GM18861 (cell line): ENCODE measurements at regions not wholly inside any gene's neighbourhood (a gene's known extent, or its start where the extent isn't known, plus 50 kb on each side); places are given as distances from the start of the nearest gene placed in this dataset.

Experiments
- ATAC-seq: cut with Tn5 transposase; IDR thresholded peaks from one replicate; pipeline ENCODE4 v1.9.1; 2021; ENCODE audit not compliant: unreplicated experiment

- no peak for ATAC-seq
Measured at GRCh38 chr5:56330806-56331205, 97.7 kb upstream of the ANKRD55 start.

- no peak for ATAC-seq
Measured at GRCh38 chr5:56330167-56330566, 97.0 kb upstream of the ANKRD55 start.

- peak; percentile 63 for ATAC-seq
Measured at GRCh38 chr5:56329652-56330051, 96.5 kb upstream of the ANKRD55 start.

GRCh38 chr5:56328753-56329560 lies 95.8 kb upstream of the ANKRD55 start:
- ATAC-seq = peak; percentile 43

- ATAC-seq = peak; percentile 33
Measured at GRCh38 chr5:56327809-56328208, 94.7 kb upstream of the ANKRD55 start.

GRCh38 chr5:56326770-56327169 lies 93.6 kb upstream of the ANKRD55 start:
- ATAC-seq = no peak

GRCh38 chr5:56326116-56326515 lies 93.0 kb upstream of the ANKRD55 start:
- no peak for ATAC-seq

GRCh38 chr5:56325039-56325438 lies 91.9 kb upstream of the ANKRD55 start:
- no peak for ATAC-seq

- ATAC-seq = no peak
Measured at GRCh38 chr5:56323505-56323904, 90.4 kb upstream of the ANKRD55 start.

GRCh38 chr5:56322592-56322991 lies 89.5 kb upstream of the ANKRD55 start:
- no peak for ATAC-seq

GRCh38 chr5:56321236-56321881 lies 88.2 kb upstream of the ANKRD55 start:
- ATAC-seq = no peak

- ATAC-seq = no peak
Measured at GRCh38 chr5:56320686-56321085, 87.6 kb upstream of the ANKRD55 start.

GRCh38 chr5:56319526-56320181 lies 86.5 kb upstream of the ANKRD55 start:
- ATAC-seq = no peak

GRCh38 chr5:56317923-56318561 lies 84.9 kb upstream of the ANKRD55 start:
- ATAC-seq = peak; percentile 79

- ATAC-seq = no peak
Measured at GRCh38 chr5:56316299-56316994, 83.3 kb upstream of the ANKRD55 start.

GRCh38 chr5:56314529-56314928 lies 81.4 kb upstream of the ANKRD55 start:
- ATAC-seq = no peak

- no peak for ATAC-seq
Measured at GRCh38 chr5:56313596-56313995, 80.5 kb upstream of the ANKRD55 start.

GRCh38 chr5:56313004-56313531 lies 79.9 kb upstream of the ANKRD55 start:
- no peak for ATAC-seq

GRCh38 chr5:56311306-56311905 lies 78.3 kb upstream of the ANKRD55 start:
- ATAC-seq = no peak

GRCh38 chr5:56310711-56311204 lies 77.6 kb upstream of the ANKRD55 start:
- no peak for ATAC-seq
